ENCODE measurements at regions not wholly inside any gene's neighbourhood (a gene's known extent, or its start where the extent isn't known, plus 50 kb on each side); places are given as distances from the start of the nearest gene placed in this dataset.

DNA sequence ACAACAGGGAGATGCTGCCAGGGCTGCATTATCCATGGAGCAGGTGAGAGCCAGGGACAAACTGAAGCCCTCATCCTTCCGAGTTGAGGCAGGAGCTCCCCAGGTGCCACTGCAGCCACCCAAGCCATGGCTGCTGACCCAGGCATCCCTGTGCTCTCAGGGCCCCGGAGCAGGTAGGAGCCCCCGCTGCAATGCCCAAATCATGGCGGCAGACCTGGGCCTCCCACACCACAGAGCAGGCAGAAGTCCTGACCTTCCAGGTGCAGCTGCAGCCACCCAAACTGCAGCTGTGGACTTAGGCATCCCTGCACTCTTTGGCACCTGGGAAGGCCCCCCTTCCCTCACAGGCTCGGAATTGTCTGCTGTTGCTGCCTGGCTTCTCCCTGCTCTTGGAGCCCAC, 443.6 kb downstream of the ARAP2 start:
- Mint-ChIP-seq H3K4me1 (ENCODE audit: low read depth) (no peaks in the 10 kb centered on the region), H3K9me3 (peaks cover 47% of the 10 kb centered on the region), H3K4me3 (no peak overlapping the region), H3K27ac (no peak overlapping the region), H3K27me3 (ENCODE audit: insufficient read depth) (no peaks in the 10 kb centered on the region), H3K36me3 (ENCODE audit: low read depth) (peaks cover 5% of the 10 kb centered on the region; the same call in 1 of the 2 replicates)
- no peak for DNase-seq
- TF ChIP-seq, protein P1, sequence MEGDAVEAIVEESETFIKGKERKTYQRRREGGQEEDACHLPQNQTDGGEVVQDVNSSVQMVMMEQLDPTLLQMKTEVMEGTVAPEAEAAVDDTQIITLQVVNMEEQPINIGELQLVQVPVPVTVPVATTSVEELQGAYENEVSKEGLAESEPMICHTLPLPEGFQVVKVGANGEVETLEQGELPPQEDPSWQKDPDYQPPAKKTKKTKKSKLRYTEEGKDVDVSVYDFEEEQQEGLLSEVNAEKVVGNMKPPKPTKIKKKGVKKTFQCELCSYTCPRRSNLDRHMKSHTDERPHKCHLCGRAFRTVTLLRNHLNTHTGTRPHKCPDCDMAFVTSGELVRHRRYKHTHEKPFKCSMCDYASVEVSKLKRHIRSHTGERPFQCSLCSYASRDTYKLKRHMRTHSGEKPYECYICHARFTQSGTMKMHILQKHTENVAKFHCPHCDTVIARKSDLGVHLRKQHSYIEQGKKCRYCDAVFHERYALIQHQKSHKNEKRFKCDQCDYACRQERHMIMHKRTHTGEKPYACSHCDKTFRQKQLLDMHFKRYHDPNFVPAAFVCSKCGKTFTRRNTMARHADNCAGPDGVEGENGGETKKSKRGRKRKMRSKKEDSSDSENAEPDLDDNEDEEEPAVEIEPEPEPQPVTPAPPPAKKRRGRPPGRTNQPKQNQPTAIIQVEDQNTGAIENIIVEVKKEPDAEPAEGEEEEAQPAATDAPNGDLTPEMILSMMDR (IDR thresholded peaks at IDR 0.05): no peak

DNA sequence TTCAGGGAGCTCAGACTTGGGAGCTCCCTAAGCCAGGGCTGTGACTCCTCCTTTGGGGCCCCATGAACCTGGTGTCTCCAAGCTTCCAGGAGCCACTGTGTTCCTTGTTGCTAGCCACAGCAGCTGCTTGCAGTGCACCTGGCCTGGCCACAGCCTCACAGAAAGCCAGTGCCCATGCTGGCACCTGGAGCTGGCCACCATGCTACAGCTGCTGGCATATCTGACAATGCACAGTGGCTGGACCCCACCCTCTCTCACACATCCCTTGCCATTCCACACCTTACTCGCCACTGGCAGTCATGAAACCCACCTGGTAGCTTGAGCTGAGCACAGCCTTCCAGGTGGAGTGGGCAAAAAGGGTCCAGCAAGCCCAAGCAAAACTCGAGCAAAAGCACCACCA, 441.7 kb downstream of the ARAP2 start:
- TF ChIP-seq, protein P1 (IDR thresholded peaks at IDR 0.05): no peak
- DNase-seq: no peak
- H3K4me3 Mint-ChIP-seq: no peak overlapping the region
- no peaks in the 10 kb centered on the region for H3K4me1 Mint-ChIP-seq (ENCODE audit: low read depth)
- peaks cover 29% of the 10 kb centered on the region for H3K9me3 Mint-ChIP-seq
- H3K27me3 Mint-ChIP-seq (ENCODE audit: insufficient read depth): no peaks in the 10 kb centered on the region
- H3K36me3 Mint-ChIP-seq (ENCODE audit: low read depth): peaks cover 5% of the 10 kb centered on the region; the same call in 1 of the 2 replicates
- H3K27ac Mint-ChIP-seq: no peak overlapping the region

GRCh38 chr4:35818520-35818919, 425.8 kb downstream of the ARAP2 start:
- Mint-ChIP-seq H3K4me1 (ENCODE audit: low read depth) (no peaks in the 10 kb centered on the region), H3K9me3 (peaks cover 52% of the 10 kb centered on the region), H3K36me3 (ENCODE audit: low read depth) (no peaks in the 10 kb centered on the region), H3K27ac (no peak overlapping the region), H3K27me3 (ENCODE audit: insufficient read depth) (no peaks in the 10 kb centered on the region), H3K4me3 (no peak overlapping the region)
- no peak for DNase-seq
- TF ChIP-seq, protein P1 (IDR thresholded peaks at IDR 0.05): no peak

- Mint-ChIP-seq H3K36me3 (ENCODE audit: low read depth) (no peaks in the 10 kb centered on the region), H3K4me1 (ENCODE audit: low read depth) (no peaks in the 10 kb centered on the region), H3K27ac (no peak overlapping the region), H3K4me3 (no peak overlapping the region), H3K9me3 (peaks cover 55% of the 10 kb centered on the region), H3K27me3 (ENCODE audit: insufficient read depth) (no peaks in the 10 kb centered on the region)
- DNase-seq: no peak
- TF ChIP-seq, protein P1 (IDR thresholded peaks at IDR 0.05): no peak
Measured at GRCh38 chr4:35820003-35820402, 424.3 kb downstream of the ARAP2 start.

- no peak for DNase-seq
- no peaks in the 10 kb centered on the region for H3K36me3 Mint-ChIP-seq (ENCODE audit: low read depth)
- H3K27ac Mint-ChIP-seq: no peak overlapping the region
- H3K4me1 Mint-ChIP-seq (ENCODE audit: low read depth): no peaks in the 10 kb centered on the region
- no peak overlapping the region for H3K4me3 Mint-ChIP-seq
- H3K9me3 Mint-ChIP-seq: peaks cover 36% of the 10 kb centered on the region
- TF ChIP-seq, protein P1 (IDR thresholded peaks at IDR 0.05): no peak
- no peaks in the 10 kb centered on the region for H3K27me3 Mint-ChIP-seq (ENCODE audit: insufficient read depth)
Measured at GRCh38 chr4:35824231-35824630, 420.1 kb downstream of the ARAP2 start.

DNA sequence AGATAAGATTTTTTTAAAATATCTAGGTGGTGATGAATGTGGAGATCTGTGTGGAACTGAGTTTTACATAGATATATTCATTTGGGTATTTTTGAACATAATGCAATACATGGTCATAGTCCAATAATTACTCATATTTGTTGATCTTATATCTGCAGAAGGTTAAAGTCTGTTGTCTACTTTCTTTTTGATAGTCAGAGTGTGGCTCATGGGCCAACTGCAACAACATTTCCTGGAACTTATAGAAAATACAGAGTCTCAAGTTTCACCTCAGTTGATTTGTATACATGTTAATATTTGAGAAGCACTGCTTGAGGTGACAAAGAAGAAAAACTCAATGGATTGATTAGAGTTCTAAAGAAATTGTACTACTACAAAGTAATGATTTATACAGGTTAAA, 408.4 kb downstream of the ARAP2 start:
- TF ChIP-seq, protein P1 (IDR thresholded peaks at IDR 0.05): no peak
- no peaks in the 10 kb centered on the region for H3K27me3 Mint-ChIP-seq (ENCODE audit: insufficient read depth)
- no peak overlapping the region for H3K27ac Mint-ChIP-seq
- no peaks in the 10 kb centered on the region; the same call in 1 of the 2 replicates for H3K36me3 Mint-ChIP-seq (ENCODE audit: low read depth)
- H3K4me1 Mint-ChIP-seq (ENCODE audit: low read depth): no peaks in the 10 kb centered on the region
- no peak overlapping the region for H3K4me3 Mint-ChIP-seq
- DNase-seq: no peak
- peaks cover 33% of the 10 kb centered on the region for H3K9me3 Mint-ChIP-seq

Measured in HFFc6 (cell line).